Spleen (tissue), 11 donors: ENCODE measurements at regions not wholly inside any gene's neighbourhood (a gene's known extent, or its start where the extent isn't known, plus 50 kb on each side); places are given as distances from the start of the nearest gene placed in this dataset.
A peak's percentile ranks its signal among the peaks of the same experiment; 100 is the strongest.

ENCODE experiments used
- DNase-seq: peaks from one replicate; pipeline ENCODE4 v3.0.0-alpha.2; 2020
- H3K27ac ChIP-seq, 8 donors: fragments of 200-600 bp; sonication (generic) in 7 of 8; 1 replicate in 4 of 8; 2 replicates in 4 of 8; pipeline versions ENCODE4 v1.5.0 to v1.8.0; 2016 to 2021; ENCODE audit warnings: inconsistent platforms in 4 of 8, mild to moderate bottlenecking in 4 of 8, moderate library complexity in 1 of 8
- H3K27me3 ChIP-seq, 7 donors: fragments of 200-600 bp; sonication (generic) in 6 of 7; replicated peaks in 1 of 7; 1 replicate in 4 of 7; 2 replicates in 3 of 7; pipeline versions ENCODE4 v1.5.0 to v1.8.0; 2016 to 2021; ENCODE audit warnings: inconsistent platforms in 3 of 7, mild to moderate bottlenecking in 1 of 7
- H3K36me3 ChIP-seq, 6 donors: fragments of 200-600 bp; sonication (generic) in 5 of 6; 1 replicate in 4 of 6; 2 replicates in 2 of 6; pipeline versions ENCODE4 v1.5.0 to v1.8.0; 2016 to 2021; ENCODE audit warnings: inconsistent platforms in 2 of 6
- H3K4me1 ChIP-seq, 6 donors: fragments of 200-600 bp; sonication (generic) in 5 of 6; 1 replicate in 3 of 6; 2 replicates in 3 of 6; pipeline versions ENCODE4 v1.5.0 to v1.8.0; 2016 to 2021; ENCODE audit warnings: inconsistent platforms in 3 of 6
- H3K4me3 ChIP-seq, 8 donors: fragments of 200-600 bp; sonication (generic) in 7 of 8; 1 replicate in 4 of 8; 2 replicates in 4 of 8; pipeline versions ENCODE4 v1.5.0 to v1.8.0; 2016 to 2021; ENCODE audit warnings: inconsistent platforms in 4 of 8, mild to moderate bottlenecking in 4 of 8, moderate library complexity in 2 of 8
- H3K9me3 ChIP-seq, 8 donors: fragments of 200-600 bp; sonication (generic) in 7 of 8; 1 replicate in 4 of 8; 2 replicates in 4 of 8; pipeline versions ENCODE4 v1.5.0 to v1.8.0; 2016 to 2021; ENCODE audit warnings: inconsistent platforms in 4 of 8
- CTCF ChIP-seq, 11 experiments: fragments of 200-600 bp in 7 of 11; fragments of 450-650 bp in 4 of 11; sonication (generic) in 4 of 11; IDR thresholded peaks in 8 of 11; conservative IDR thresholded peaks in 3 of 11; 1 replicate in 7 of 11; 2 replicates in 4 of 11; pipeline versions ENCODE4 v1.4.0 to v1.8.0; 2016 to 2021; ENCODE audit warnings: antibody characterized with exemption in 11 of 11, inconsistent platforms in 4 of 11, mild to moderate bottlenecking in 1 of 11
- POLR2A ChIP-seq, 3 donors: fragments of 450-650 bp; IDR thresholded peaks; one replicate each; pipeline ENCODE4 v1.5.1; 2017; ENCODE audit warnings: antibody characterized with exemption in 3 of 3, mild to moderate bottlenecking in 1 of 3
- POLR2AphosphoS5 ChIP-seq, 3 donors: sonication (generic); formaldehyde crosslinking; IDR thresholded peaks; one replicate each; pipeline ENCODE4 v1.5.1; 2017; ENCODE audit warnings: antibody characterized with exemption in 3 of 3
- WGBS, 5 donors: extraction: QIAGEN DNeasy Blood & Tissue Kit in 3 of 5; methylation state at CpG; one replicate each; pipeline versions ENCODE4 v1.1.5 to v1.1.7; 2013 to 2018; 5-methylcytosine and 5-hydroxymethylcytosine counted together
- intact Hi-C: fragments of 100-400 bp; cut with DNase I; formaldehyde crosslinking; loops from one replicate; pipeline ENCODE4 v1.15.0; 2023; ENCODE audit warnings: low total_unique reads
- donor health status: healthy with polysubstance abuse.
- donor health status: DM: no; HTN: no; CAD: no; lungs with moderate emphysema.
- donor health status: DM: no; HTN: no; CAD: no.
- donor health status: Bipolar disorder and iron deficiency.
- donor health status: healthy.
- donor health status: DM: no; HTN: no; CAD: no.
- donor health status: DM: yes; HTN: yes; CAD: no.

GRCh38 chr2:128519517-128520215, 201.0 kb upstream of the HS6ST1 start:
- WGBS, 5 donors: 89 to 97% (median 95%) methylated on average over 6 of the region's 6 CpGs
- TF ChIP-seq POLR2AphosphoS5 (IDR thresholded peaks at IDR 0.05): no peak
- no peak for TF ChIP-seq CTCF (IDR thresholded peaks at IDR 0.05 in 8 of 11, conservative IDR thresholded peaks at IDR 0.05 in 3 of 11)
- TF ChIP-seq POLR2A (IDR thresholded peaks at IDR 0.05): no peak
- Histone ChIP-seq H3K27me3 (no peaks in the 10 kb centered on the region), H3K27ac (no peak overlapping the region), H3K9me3 (peaks cover 0 to 8% (median 0%) of the 10 kb centered on the region in 8 donors), H3K4me3 (no peak overlapping the region), H3K4me1 (peaks cover 0 to 27% (median 11%) of the 10 kb centered on the region in 6 donors), H3K36me3 (no peaks in the 10 kb centered on the region)
- intact Hi-C loops: no loop called here
- peak; percentile 62 for DNase-seq

- no peak for DNase-seq
- TF ChIP-seq POLR2AphosphoS5 (IDR thresholded peaks at IDR 0.05) (no peak), POLR2A (IDR thresholded peaks at IDR 0.05) (no peak), CTCF (IDR thresholded peaks at IDR 0.05 in 8 of 11, conservative IDR thresholded peaks at IDR 0.05 in 3 of 11) (no peak)
- Histone ChIP-seq H3K36me3 (no peaks in the 10 kb centered on the region), H3K4me1 (peaks cover 0 to 23% (median 11%) of the 10 kb centered on the region in 6 donors), H3K9me3 (peaks cover 0 to 8% (median 0%) of the 10 kb centered on the region in 8 donors), H3K27me3 (no peaks in the 10 kb centered on the region), H3K27ac (no peak overlapping the region), H3K4me3 (no peak overlapping the region)
- intact Hi-C loops: no loop called here
- WGBS, 5 donors: 52 to 79% (median 62%) methylated on average over 4 of the region's 4 CpGs
These were observed 201.7 kb upstream of the HS6ST1 start for GRCh38 chr2:128520340-128520739.

- intact Hi-C loops: no loop called here
- TF ChIP-seq POLR2AphosphoS5 (IDR thresholded peaks at IDR 0.05) (peak; percentile 55 to 72 (median 61)), POLR2A (IDR thresholded peaks at IDR 0.05) (no peak)
- H3K27me3 ChIP-seq: no peaks in the 10 kb centered on the region
- no peak overlapping the region for H3K27ac ChIP-seq
- H3K36me3 ChIP-seq: no peaks in the 10 kb centered on the region
- DNase-seq: peak; percentile 79
- peaks cover 0 to 23% (median 11%) of the 10 kb centered on the region in 6 donors for H3K4me1 ChIP-seq
- no peak overlapping the region for H3K4me3 ChIP-seq
- peaks cover 0 to 8% (median 0%) of the 10 kb centered on the region in 8 donors for H3K9me3 ChIP-seq
- WGBS, 5 donors: 10 to 48% (median 24%) methylated on average over 8 to 9 of the region's 9 CpGs
These were observed 202.1 kb upstream of the HS6ST1 start for GRCh38 chr2:128520791-128521190.

GRCh38 chr2:128521482-128521881, 202.8 kb upstream of the HS6ST1 start:
- Histone ChIP-seq H3K4me1 (peaks cover 0 to 23% (median 11%) of the 10 kb centered on the region in 6 donors), H3K27me3 (no peaks in the 10 kb centered on the region), H3K36me3 (no peaks in the 10 kb centered on the region), H3K4me3 (no peak overlapping the region), H3K27ac (no peak overlapping the region), H3K9me3 (peaks cover 0 to 8% (median 0%) of the 10 kb centered on the region in 8 donors)
- DNase-seq: no peak
- WGBS, 5 donors: 91 to 100% (median 96%) methylated on average over 4 of the region's 4 CpGs
- intact Hi-C loops: no loop called here
- TF ChIP-seq CTCF (IDR thresholded peaks at IDR 0.05 in 8 of 11, conservative IDR thresholded peaks at IDR 0.05 in 3 of 11): no peak
- TF ChIP-seq POLR2AphosphoS5 (IDR thresholded peaks at IDR 0.05): no peak
- TF ChIP-seq POLR2A (IDR thresholded peaks at IDR 0.05): no peak
